Neural cell (in vitro differentiated cells): ENCODE measurements at regions not wholly inside any gene's neighbourhood (a gene's known extent, or its start where the extent isn't known, plus 50 kb on each side); places are given as distances from the start of the nearest gene placed in this dataset.

Source experiments
- H2AFZ ChIP-seq: fragments of 200-600, 300-800 bp; sonication (generic), shearing (Covaris generic); 2 replicates; pipeline ENCODE4 v1.6.0; 2014; ENCODE audit warnings: low read depth, mild to moderate bottlenecking, antibody characterized with exemption, low read length, moderate library complexity
- H3F3A ChIP-seq: fragments of 200-600 bp; shearing (Covaris generic); 2 replicates; pipeline ENCODE4 v1.6.1; 2016; ENCODE audit warnings: mild to moderate bottlenecking, moderate library complexity, mixed read lengths, antibody characterized with exemption, low read length; ENCODE audit not compliant: insufficient read depth, poor library complexity, severe bottlenecking
- H3K27ac ChIP-seq: fragments of 200-600, 300-800 bp; sonication (generic), shearing (Covaris generic); 2 replicates; pipeline ENCODE4 v1.5.1; 2014; ENCODE audit warnings: mild to moderate bottlenecking, low read length, moderate library complexity
- H3K27me3 ChIP-seq: fragments of 300-800, 200-600 bp; sonication (generic), shearing (Covaris generic); 2 replicates; pipeline ENCODE4 v1.6.0; 2014; ENCODE audit warnings: mild to moderate bottlenecking, low read depth, low read length, moderate library complexity; ENCODE audit not compliant: insufficient read depth
- H3K36me3 ChIP-seq: fragments of 300-800, 200-600 bp; sonication (generic), shearing (Covaris generic); 2 replicates; pipeline ENCODE4 v1.5.1; 2014; ENCODE audit warnings: mild to moderate bottlenecking, antibody characterized with exemption, low read length, moderate library complexity; ENCODE audit not compliant: insufficient read depth
- H3K4me2 ChIP-seq: fragments of 300-800, 200-600 bp; sonication (generic), shearing (Covaris generic); 2 replicates; pipeline ENCODE4 v1.6.0; 2014; ENCODE audit warnings: mild to moderate bottlenecking, low read length
- H3K4me3 ChIP-seq: fragments of 300-800, 200-600 bp; sonication (generic), shearing (Covaris generic); 2 replicates; pipeline ENCODE4 v1.5.1; 2014; ENCODE audit warnings: mild to moderate bottlenecking, low read length, moderate library complexity
- H3K79me2 ChIP-seq: fragments of 200-600 bp; shearing (Covaris generic); replicated peaks from 2 replicates; pipeline ENCODE4 v1.6.0; 2014; ENCODE audit warnings: mild to moderate bottlenecking, low read length, moderate library complexity; ENCODE audit not compliant: insufficient read depth
- H3K9ac ChIP-seq: fragments of 300-800, 200-600 bp; sonication (generic), shearing (Covaris generic); 2 replicates; pipeline ENCODE4 v1.6.1; 2016; ENCODE audit warnings: mild to moderate bottlenecking, low read length, mixed read lengths
- H3K9me2 ChIP-seq: fragments of 200-600 bp; shearing (Covaris generic); 2 replicates; pipeline ENCODE4 v1.6.1; 2016; ENCODE audit warnings: mild to moderate bottlenecking, low read length, mixed read lengths; ENCODE audit not compliant: insufficient read depth
- H3K9me3 ChIP-seq: fragments of 200-600, 300-800 bp; sonication (generic), shearing (Covaris generic); 2 replicates; pipeline ENCODE4 v1.6.1; 2016; ENCODE audit warnings: mild to moderate bottlenecking, mixed run types, low read length, moderate library complexity, mixed read lengths
- H4K20me1 ChIP-seq: fragments of 200-600 bp; shearing (Covaris generic); 2 replicates; pipeline ENCODE4 v1.6.1; 2016; ENCODE audit warnings: mild to moderate bottlenecking, mixed run types; ENCODE audit not compliant: insufficient read depth
- EP300 ChIP-seq: fragments of 450-650 bp; conservative IDR thresholded peaks from 2 replicates; pipeline ENCODE4 v1.6.1; 2014; ENCODE audit warnings: antibody characterized with exemption, mild to moderate bottlenecking, moderate library complexity; ENCODE audit not compliant: poor library complexity, severe bottlenecking
- EZH2 ChIP-seq: fragments of 200-600, 300-800 bp; shearing (Covaris generic), sonication (generic); IDR thresholded peaks from 2 replicates; pipeline ENCODE4 v1.6.1; 2014; ENCODE audit warnings: antibody characterized with exemption, low read length, borderline replicate concordance, mild to moderate bottlenecking; ENCODE audit not compliant: insufficient read depth, poor library complexity, severe bottlenecking
- MXI1 ChIP-seq: fragments of 450-650 bp; conservative IDR thresholded peaks from 2 replicates; pipeline ENCODE4 v1.6.1; 2014; ENCODE audit warnings: antibody characterized with exemption, mild to moderate bottlenecking; ENCODE audit not compliant: poor library complexity, severe bottlenecking
- POLR2AphosphoS5 ChIP-seq: IDR thresholded peaks from 2 replicates; pipeline ENCODE4 v1.6.1; 2012
- RAD21 ChIP-seq: fragments of 450-650 bp; conservative IDR thresholded peaks from 2 replicates; pipeline ENCODE4 v1.6.1; 2014; ENCODE audit warnings: antibody characterized with exemption, mild to moderate bottlenecking, moderate library complexity
- SMC3 ChIP-seq: fragments of 450-650 bp; conservative IDR thresholded peaks from 2 replicates; pipeline ENCODE4 v1.6.1; 2014; ENCODE audit warnings: antibody characterized with exemption, mild to moderate bottlenecking, moderate library complexity; ENCODE audit not compliant: poor library complexity
- TAF1 ChIP-seq: IDR thresholded peaks from 2 replicates; pipeline ENCODE4 v1.6.1; 2012; ENCODE audit warnings: low read depth
- TF ChIP-seq, protein P1 (sequence below): IDR thresholded peaks from 2 replicates; pipeline ENCODE4 v1.6.1; 2012; ENCODE audit warnings: borderline replicate concordance
- TF ChIP-seq, protein P2 (sequence below): fragments of 450-650 bp; IDR thresholded peaks from 2 replicates; pipeline ENCODE4 v1.5.1; 2014; ENCODE audit warnings: antibody characterized with exemption, mild to moderate bottlenecking, moderate library complexity; ENCODE audit not compliant: poor library complexity, severe bottlenecking

- H4K20me1 ChIP-seq, result no peaks in the 10 kb centered on the region
- H3K79me2 ChIP-seq, result no peaks in the 10 kb centered on the region
- H3K4me3 ChIP-seq, result no peak overlapping the region
- H3K27ac ChIP-seq, result no peak overlapping the region
- no peaks in the 10 kb centered on the region for H3K27me3 ChIP-seq
- H3K36me3 ChIP-seq, result no peaks in the 10 kb centered on the region
- no peak overlapping the region for H3K9ac ChIP-seq
- no peak overlapping the region for H3K4me2 ChIP-seq
- H3K9me2 ChIP-seq, result no peaks in the 10 kb centered on the region
- TF ChIP-seq MXI1 (no peak), RAD21 (no peak), POLR2AphosphoS5 (no peak), SMC3 (no peak), TAF1 (no peak)
- TF ChIP-seq, protein P1, sequence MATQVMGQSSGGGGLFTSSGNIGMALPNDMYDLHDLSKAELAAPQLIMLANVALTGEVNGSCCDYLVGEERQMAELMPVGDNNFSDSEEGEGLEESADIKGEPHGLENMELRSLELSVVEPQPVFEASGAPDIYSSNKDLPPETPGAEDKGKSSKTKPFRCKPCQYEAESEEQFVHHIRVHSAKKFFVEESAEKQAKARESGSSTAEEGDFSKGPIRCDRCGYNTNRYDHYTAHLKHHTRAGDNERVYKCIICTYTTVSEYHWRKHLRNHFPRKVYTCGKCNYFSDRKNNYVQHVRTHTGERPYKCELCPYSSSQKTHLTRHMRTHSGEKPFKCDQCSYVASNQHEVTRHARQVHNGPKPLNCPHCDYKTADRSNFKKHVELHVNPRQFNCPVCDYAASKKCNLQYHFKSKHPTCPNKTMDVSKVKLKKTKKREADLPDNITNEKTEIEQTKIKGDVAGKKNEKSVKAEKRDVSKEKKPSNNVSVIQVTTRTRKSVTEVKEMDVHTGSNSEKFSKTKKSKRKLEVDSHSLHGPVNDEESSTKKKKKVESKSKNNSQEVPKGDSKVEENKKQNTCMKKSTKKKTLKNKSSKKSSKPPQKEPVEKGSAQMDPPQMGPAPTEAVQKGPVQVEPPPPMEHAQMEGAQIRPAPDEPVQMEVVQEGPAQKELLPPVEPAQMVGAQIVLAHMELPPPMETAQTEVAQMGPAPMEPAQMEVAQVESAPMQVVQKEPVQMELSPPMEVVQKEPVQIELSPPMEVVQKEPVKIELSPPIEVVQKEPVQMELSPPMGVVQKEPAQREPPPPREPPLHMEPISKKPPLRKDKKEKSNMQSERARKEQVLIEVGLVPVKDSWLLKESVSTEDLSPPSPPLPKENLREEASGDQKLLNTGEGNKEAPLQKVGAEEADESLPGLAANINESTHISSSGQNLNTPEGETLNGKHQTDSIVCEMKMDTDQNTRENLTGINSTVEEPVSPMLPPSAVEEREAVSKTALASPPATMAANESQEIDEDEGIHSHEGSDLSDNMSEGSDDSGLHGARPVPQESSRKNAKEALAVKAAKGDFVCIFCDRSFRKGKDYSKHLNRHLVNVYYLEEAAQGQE, result no peak
- H2AFZ ChIP-seq, result no peak overlapping the region
- no peaks in the 10 kb centered on the region for H3K9me3 ChIP-seq
- no peaks in the 10 kb centered on the region for H3F3A ChIP-seq
Observed at GRCh38 chr10:2913474-2913873, 153.9 kb upstream of the PFKP start.

DNA sequence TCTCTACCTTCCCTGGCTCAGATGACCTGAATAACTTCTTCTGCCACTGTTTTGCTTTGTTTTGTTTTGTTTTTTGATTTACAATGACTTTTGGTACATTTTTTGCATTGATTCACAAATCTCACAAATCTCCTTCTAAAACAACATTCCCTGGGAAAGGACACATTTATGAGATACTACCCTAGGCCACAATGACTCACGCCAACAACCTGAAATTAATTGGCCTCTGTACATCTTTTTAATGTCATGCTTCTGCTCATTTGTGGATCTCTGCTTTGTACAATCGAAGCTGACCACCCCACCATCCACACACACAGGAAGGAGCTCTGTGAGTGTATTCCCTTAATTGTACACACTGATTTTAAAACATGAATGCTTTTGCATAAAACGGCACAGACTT, 156.7 kb upstream of the PFKP start:
- no peaks in the 10 kb centered on the region for H3K79me2 ChIP-seq
- no peaks in the 10 kb centered on the region for H4K20me1 ChIP-seq
- no peaks in the 10 kb centered on the region for H3K9me2 ChIP-seq
- H3K9ac ChIP-seq, result no peak overlapping the region
- no peaks in the 10 kb centered on the region for H3F3A ChIP-seq
- H2AFZ ChIP-seq, result no peak overlapping the region
- no peaks in the 10 kb centered on the region for H3K27me3 ChIP-seq
- no peak overlapping the region for H3K27ac ChIP-seq
- H3K4me2 ChIP-seq, result no peak overlapping the region
- no peaks in the 10 kb centered on the region for H3K9me3 ChIP-seq
- no peak overlapping the region for H3K4me3 ChIP-seq
- TF ChIP-seq, protein P1, result no peak
- TF ChIP-seq, protein P2, sequence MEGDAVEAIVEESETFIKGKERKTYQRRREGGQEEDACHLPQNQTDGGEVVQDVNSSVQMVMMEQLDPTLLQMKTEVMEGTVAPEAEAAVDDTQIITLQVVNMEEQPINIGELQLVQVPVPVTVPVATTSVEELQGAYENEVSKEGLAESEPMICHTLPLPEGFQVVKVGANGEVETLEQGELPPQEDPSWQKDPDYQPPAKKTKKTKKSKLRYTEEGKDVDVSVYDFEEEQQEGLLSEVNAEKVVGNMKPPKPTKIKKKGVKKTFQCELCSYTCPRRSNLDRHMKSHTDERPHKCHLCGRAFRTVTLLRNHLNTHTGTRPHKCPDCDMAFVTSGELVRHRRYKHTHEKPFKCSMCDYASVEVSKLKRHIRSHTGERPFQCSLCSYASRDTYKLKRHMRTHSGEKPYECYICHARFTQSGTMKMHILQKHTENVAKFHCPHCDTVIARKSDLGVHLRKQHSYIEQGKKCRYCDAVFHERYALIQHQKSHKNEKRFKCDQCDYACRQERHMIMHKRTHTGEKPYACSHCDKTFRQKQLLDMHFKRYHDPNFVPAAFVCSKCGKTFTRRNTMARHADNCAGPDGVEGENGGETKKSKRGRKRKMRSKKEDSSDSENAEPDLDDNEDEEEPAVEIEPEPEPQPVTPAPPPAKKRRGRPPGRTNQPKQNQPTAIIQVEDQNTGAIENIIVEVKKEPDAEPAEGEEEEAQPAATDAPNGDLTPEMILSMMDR, result no peak
- TF ChIP-seq TAF1 (no peak), MXI1 (no peak), EZH2 (no peak), EP300 (no peak), SMC3 (no peak)
- no peaks in the 10 kb centered on the region for H3K36me3 ChIP-seq
